ENCODE measurements at regions not wholly inside any gene's neighbourhood (a gene's known extent, or its start where the extent isn't known, plus 50 kb on each side); places are given as distances from the start of the nearest gene placed in this dataset.

DNA sequence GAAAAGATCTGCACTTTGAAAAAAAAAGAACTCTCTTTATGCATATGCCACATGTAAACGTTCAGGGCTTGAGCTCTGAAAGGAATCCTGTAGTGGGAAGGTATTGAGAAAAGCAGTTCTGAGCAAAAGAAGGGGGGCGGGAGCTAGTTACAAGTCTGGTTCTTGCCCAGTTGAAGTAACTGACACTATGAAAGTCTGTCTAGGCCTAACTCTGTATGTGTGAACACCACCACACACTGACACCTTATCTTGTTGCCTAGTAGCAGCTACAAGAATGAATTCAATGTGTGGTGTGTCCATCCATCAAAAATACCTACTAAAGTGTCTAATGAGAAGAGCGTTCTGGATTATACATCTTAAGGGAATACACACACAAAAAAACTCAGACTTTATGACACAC, 820.6 kb downstream of the DIAPH3 start:
- Mint-ChIP-seq H3K9me3 (no peaks in the 10 kb centered on the region), H3K27ac (no peak overlapping the region), H3K4me1 (no peaks in the 10 kb centered on the region), H3K27me3 (peaks cover 7% of the 10 kb centered on the region), H3K4me3 (no peak overlapping the region)
- DNase-seq (no peak), ATAC-seq (no peak)

- ATAC-seq = no peak
- no peak for DNase-seq
- no peak overlapping the region for H3K27ac Mint-ChIP-seq
- H3K9me3 Mint-ChIP-seq = no peaks in the 10 kb centered on the region
- H3K27me3 Mint-ChIP-seq = peaks cover 7% of the 10 kb centered on the region
- no peaks in the 10 kb centered on the region for H3K4me1 Mint-ChIP-seq
- H3K4me3 Mint-ChIP-seq = no peak overlapping the region
These were observed 819.5 kb downstream of the DIAPH3 start for GRCh38 chr13:59343993-59344822.

- no peaks in the 10 kb centered on the region for H3K4me1 Mint-ChIP-seq
- no peak overlapping the region for H3K27ac Mint-ChIP-seq
- H3K4me3 Mint-ChIP-seq = no peak overlapping the region
- no peaks in the 10 kb centered on the region for H3K9me3 Mint-ChIP-seq
- H3K27me3 Mint-ChIP-seq = peaks cover 7% of the 10 kb centered on the region
- DNase-seq (no peak), ATAC-seq (no peak)
These were observed 818.4 kb downstream of the DIAPH3 start for GRCh38 chr13:59345311-59345710.

GRCh38 chr13:59346999-59347723, 816.6 kb downstream of the DIAPH3 start:
- Mint-ChIP-seq H3K4me1 (no peaks in the 10 kb centered on the region), H3K4me3 (no peak overlapping the region), H3K27ac (no peak overlapping the region), H3K9me3 (no peaks in the 10 kb centered on the region), H3K27me3 (peaks cover 7% of the 10 kb centered on the region)
- no peak for ATAC-seq
- no peak for DNase-seq

DNA sequence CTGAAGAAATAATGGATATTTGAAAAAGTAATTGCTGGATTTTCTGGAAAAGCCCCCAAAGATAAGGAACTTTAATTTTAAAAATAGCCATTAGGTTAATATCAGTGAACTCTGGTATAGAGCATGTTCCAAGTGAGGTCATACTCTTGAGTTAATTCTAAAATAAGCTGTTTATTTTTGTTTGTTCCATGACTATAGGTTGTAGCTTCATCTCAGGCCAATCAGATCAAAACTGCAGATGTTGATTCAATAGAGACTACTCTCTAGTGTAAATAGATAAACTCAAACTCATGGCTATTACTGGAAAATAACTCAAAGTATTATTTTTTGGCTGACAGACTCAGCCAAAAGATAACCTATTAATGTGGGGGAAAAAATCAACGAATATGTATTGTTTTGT, 815.1 kb downstream of the DIAPH3 start:
- DNase-seq (no peak), ATAC-seq (no peak)
- Mint-ChIP-seq H3K9me3 (no peaks in the 10 kb centered on the region), H3K4me3 (no peak overlapping the region), H3K4me1 (no peaks in the 10 kb centered on the region), H3K27me3 (peaks cover 7% of the 10 kb centered on the region), H3K27ac (no peak overlapping the region)

DNA sequence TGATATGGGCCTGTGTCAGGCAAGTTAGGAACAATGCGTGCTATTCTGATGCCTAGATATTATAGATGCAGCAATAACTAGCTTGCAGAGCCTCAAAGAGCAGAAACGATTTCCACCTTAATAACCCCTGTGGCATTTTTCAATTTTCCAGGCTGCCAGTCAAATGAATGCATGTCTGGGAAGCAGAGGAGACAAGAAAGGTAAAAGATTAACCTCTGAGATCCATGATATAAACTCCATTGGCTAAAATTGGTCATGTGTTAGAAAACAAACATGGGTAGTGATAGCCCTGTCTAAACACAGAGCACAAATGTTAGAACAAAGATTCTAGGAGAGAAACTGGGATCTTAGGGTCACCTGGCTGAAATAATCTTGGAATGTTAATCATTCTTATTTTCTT, 811.1 kb downstream of the DIAPH3 start:
- H3K4me1 Mint-ChIP-seq = no peaks in the 10 kb centered on the region
- no peaks in the 10 kb centered on the region for H3K27me3 Mint-ChIP-seq
- ATAC-seq (no peak), DNase-seq (no peak)
- H3K27ac Mint-ChIP-seq = no peak overlapping the region
- H3K4me3 Mint-ChIP-seq = no peak overlapping the region
- H3K9me3 Mint-ChIP-seq = no peaks in the 10 kb centered on the region

- DNase-seq (no peak), ATAC-seq (no peak)
- Mint-ChIP-seq H3K4me1 (no peaks in the 10 kb centered on the region), H3K27ac (peak overlapping the region in 1 of 2 donors; percentile 12), H3K9me3 (no peaks in the 10 kb centered on the region), H3K27me3 (no peaks in the 10 kb centered on the region), H3K4me3 (no peak overlapping the region)
These were observed 808.9 kb downstream of the DIAPH3 start for GRCh38 chr13:59354665-59355369.

DNA sequence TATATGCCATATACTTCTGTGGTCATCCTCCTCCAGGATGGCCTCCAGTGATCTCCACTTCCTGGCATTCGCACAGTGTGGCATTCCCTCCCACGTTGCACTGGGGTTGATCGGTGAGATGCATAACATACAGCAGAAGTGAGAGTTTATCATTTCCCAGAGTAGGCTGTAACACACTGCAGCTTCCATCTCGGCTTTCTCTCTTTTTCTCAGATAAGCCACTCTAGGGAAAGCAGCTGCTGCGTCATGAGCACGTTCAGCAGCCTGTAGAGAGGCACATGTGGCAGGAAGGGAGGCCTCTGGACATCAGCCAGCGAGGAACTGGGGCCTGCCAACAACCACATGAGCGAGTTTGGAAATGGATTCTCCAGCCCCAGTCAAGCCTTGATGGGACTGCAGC, 807.1 kb downstream of the DIAPH3 start:
- ATAC-seq = no peak
- Mint-ChIP-seq H3K27me3 (no peaks in the 10 kb centered on the region), H3K9me3 (no peaks in the 10 kb centered on the region), H3K4me1 (no peaks in the 10 kb centered on the region), H3K4me3 (no peak overlapping the region), H3K27ac (no peak overlapping the region)
- DNase-seq = no peak

GRCh38 chr13:59358014-59358413, 805.7 kb downstream of the DIAPH3 start:
- Mint-ChIP-seq H3K4me3 (no peak overlapping the region), H3K27me3 (no peaks in the 10 kb centered on the region), H3K4me1 (no peaks in the 10 kb centered on the region), H3K27ac (no peak overlapping the region), H3K9me3 (no peaks in the 10 kb centered on the region)
- no peak for DNase-seq
- no peak for ATAC-seq

- DNase-seq = no peak
- H3K4me1 Mint-ChIP-seq = no peaks in the 10 kb centered on the region
- H3K27me3 Mint-ChIP-seq = no peaks in the 10 kb centered on the region
- H3K4me3 Mint-ChIP-seq = no peak overlapping the region
- ATAC-seq = peak; percentile 60
- peak overlapping the region in 1 of 2 donors; percentile 40 for H3K27ac Mint-ChIP-seq
- H3K9me3 Mint-ChIP-seq = no peaks in the 10 kb centered on the region
These were observed 803.6 kb downstream of the DIAPH3 start for GRCh38 chr13:59360108-59360507.

DNA sequence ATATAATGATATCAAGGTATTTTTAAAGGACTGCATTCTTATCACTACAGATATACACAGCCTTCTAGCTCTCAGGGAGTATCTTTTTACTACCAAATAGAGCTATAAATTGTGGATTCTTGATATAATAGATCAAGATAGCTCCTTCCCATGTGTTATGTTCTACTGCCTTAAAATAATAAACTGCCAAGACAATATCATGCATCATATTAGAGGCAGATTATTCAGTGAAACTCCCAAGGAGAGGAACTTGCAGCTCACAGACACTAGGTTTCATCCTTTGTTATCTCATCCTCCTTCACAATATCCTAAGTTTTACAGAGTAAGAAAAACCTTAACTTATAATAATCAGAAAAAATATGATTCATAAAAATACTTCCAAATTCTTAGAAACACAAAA, 802.8 kb downstream of the DIAPH3 start:
- ATAC-seq = no peak
- Mint-ChIP-seq H3K4me1 (no peaks in the 10 kb centered on the region), H3K27ac (no peak overlapping the region), H3K4me3 (no peak overlapping the region), H3K27me3 (no peaks in the 10 kb centered on the region), H3K9me3 (no peaks in the 10 kb centered on the region)
- no peak for DNase-seq

DNA sequence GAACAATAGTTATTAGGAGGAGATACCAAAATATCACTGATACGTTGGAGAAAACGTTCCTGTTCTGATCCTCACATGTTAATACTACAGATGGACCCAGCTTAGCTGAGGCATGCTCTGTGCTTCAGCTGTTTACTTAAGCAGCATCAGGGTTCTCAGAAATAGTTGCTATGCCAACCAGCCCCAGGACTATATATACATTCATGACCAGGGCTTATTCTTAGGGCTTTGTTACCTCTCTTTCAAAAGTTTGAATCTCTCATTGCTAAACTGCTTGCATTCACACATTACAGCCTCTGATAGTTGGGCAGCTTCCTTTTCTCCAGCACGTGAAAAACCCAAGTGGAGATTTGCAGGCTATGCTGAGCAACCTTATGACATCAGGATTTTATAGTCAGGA, 800.4 kb downstream of the DIAPH3 start:
- DNase-seq (no peak), ATAC-seq (no peak)
- H3K4me1 Mint-ChIP-seq = no peaks in the 10 kb centered on the region
- no peak overlapping the region for H3K4me3 Mint-ChIP-seq
- no peak overlapping the region for H3K27ac Mint-ChIP-seq
- no peaks in the 10 kb centered on the region for H3K9me3 Mint-ChIP-seq
- H3K27me3 Mint-ChIP-seq = no peaks in the 10 kb centered on the region

DNA sequence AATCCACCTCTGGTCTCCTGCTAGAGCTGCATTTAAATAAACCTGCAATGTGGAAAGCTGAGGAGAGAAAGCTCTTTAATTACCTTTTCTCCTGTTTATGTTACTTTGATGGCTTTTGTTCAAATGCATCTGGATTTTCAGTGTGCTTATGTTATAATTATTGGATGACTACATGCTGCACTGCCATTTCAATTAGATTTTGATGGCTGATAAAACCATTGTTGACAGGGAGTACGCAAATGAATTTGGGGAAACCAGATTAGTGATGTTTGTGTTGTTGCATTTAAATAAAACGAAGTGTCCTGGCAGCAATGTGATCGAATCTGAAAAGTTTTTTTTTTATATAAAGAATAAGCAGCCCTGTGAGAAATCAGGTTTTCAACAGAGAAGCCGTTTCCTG, 799.8 kb downstream of the DIAPH3 start:
- DNase-seq (no peak), ATAC-seq (no peak)
- Mint-ChIP-seq H3K4me3 (no peak overlapping the region), H3K27me3 (peaks cover 6% of the 10 kb centered on the region), H3K4me1 (no peaks in the 10 kb centered on the region), H3K27ac (no peak overlapping the region), H3K9me3 (no peaks in the 10 kb centered on the region)

DNA sequence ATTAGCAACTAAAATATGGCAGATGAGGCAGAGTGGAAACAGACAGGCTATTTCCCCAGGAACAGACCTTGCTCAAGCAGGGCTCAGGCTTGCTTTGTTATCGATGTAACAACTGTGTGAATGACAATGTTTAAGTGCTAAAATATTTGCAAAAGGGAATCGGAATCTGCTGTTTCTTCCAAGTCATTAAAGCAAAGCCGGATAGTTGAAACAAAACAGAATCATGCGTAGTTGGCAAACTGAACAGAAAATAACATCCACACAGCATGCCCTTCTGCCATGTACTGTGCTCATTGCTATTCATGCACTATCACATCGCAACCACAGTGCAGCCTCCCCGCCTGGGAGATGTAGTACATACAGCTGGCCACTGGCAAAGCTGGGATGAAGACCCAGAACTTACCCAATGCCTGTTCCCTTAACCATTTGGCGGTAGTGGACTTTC, 799.1 kb downstream of the DIAPH3 start:
- no peak for ATAC-seq
- H3K27me3 Mint-ChIP-seq = peaks cover 7% of the 10 kb centered on the region

GRCh38 chr13:59367467-59367866, 796.3 kb downstream of the DIAPH3 start:
- no peaks in the 10 kb centered on the region for H3K9me3 Mint-ChIP-seq
- ATAC-seq (no peak), DNase-seq (no peak)
- no peak overlapping the region for H3K27ac Mint-ChIP-seq
- H3K4me3 Mint-ChIP-seq = no peak overlapping the region
- peaks cover 7% of the 10 kb centered on the region for H3K27me3 Mint-ChIP-seq
- H3K4me1 Mint-ChIP-seq = no peaks in the 10 kb centered on the region

More for the DNA sequence above, 799.1 kb downstream of the DIAPH3 start:
- no peak overlapping the region for H3K4me3 Mint-ChIP-seq
- no peak overlapping the region for H3K27ac Mint-ChIP-seq
- H3K4me1 Mint-ChIP-seq = no peaks in the 10 kb centered on the region
- DNase-seq = no peak
- H3K9me3 Mint-ChIP-seq = no peaks in the 10 kb centered on the region

- DNase-seq (no peak), ATAC-seq (no peak)
- Mint-ChIP-seq H3K27ac (no peak overlapping the region), H3K27me3 (peaks cover 7% of the 10 kb centered on the region), H3K9me3 (no peaks in the 10 kb centered on the region), H3K4me3 (no peak overlapping the region), H3K4me1 (no peaks in the 10 kb centered on the region)
These were observed 795.8 kb downstream of the DIAPH3 start for GRCh38 chr13:59367904-59368303.
